Liver (tissue), 8 donors: ENCODE measurements at regions not wholly inside any gene's neighbourhood (a gene's known extent, or its start where the extent isn't known, plus 50 kb on each side); places are given as distances from the start of the nearest gene placed in this dataset.

Source experiments
- DNase-seq: peaks from one replicate; pipeline ENCODE4 v3.0.0-alpha.2; 2017; ENCODE audit warnings: low spot score
- H3K27ac ChIP-seq, 2 donors: one replicate each; pipeline ENCODE4 v1.7.0; 2013; ENCODE audit warnings: inconsistent platforms in 2 of 2, low read length in 2 of 2, control low read depth in 1 of 2, low read depth in 1 of 2, mild to moderate bottlenecking in 1 of 2
- H3K27me3 ChIP-seq, 4 donors: one replicate each; pipeline versions ENCODE4 v1.6.1 to v1.7.0; 2013; ENCODE audit warnings: low read length in 3 of 4, inconsistent platforms in 1 of 4, mild to moderate bottlenecking in 1 of 4, moderate library complexity in 1 of 4; ENCODE audit not compliant: control insufficient read depth in 4 of 4, insufficient read depth in 4 of 4
- H3K36me3 ChIP-seq, 4 donors: one replicate each; pipeline versions ENCODE4 v1.6.1 to v1.7.0; 2013; ENCODE audit warnings: low read length in 3 of 4, mild to moderate bottlenecking in 3 of 4, low read depth in 1 of 4, moderate library complexity in 1 of 4; ENCODE audit not compliant: control insufficient read depth in 4 of 4, insufficient read depth in 3 of 4
- H3K4me1 ChIP-seq, 4 donors: one replicate each; pipeline versions ENCODE4 v1.6.1 to v1.7.0; 2013; ENCODE audit warnings: low read length in 3 of 4, mild to moderate bottlenecking in 3 of 4, moderate library complexity in 1 of 4; ENCODE audit not compliant: control insufficient read depth in 4 of 4, insufficient read depth in 4 of 4
- H3K4me3 ChIP-seq, 3 donors: one replicate each; pipeline versions ENCODE4 v1.6.1 to v1.7.0; 2013; ENCODE audit warnings: low read length in 3 of 3, control low read depth in 1 of 3, low read depth in 1 of 3, mild to moderate bottlenecking in 1 of 3
- H3K9ac ChIP-seq, 2 donors: one replicate each; pipeline ENCODE4 v1.7.0; 2013; ENCODE audit warnings: low read length in 2 of 2, mild to moderate bottlenecking in 2 of 2, moderate library complexity in 2 of 2, control low read depth in 1 of 2, low read depth in 1 of 2
- H3K9me3 ChIP-seq, 4 donors: one replicate each; pipeline versions ENCODE4 v1.6.1 to v1.7.0; 2013; ENCODE audit warnings: low read length in 3 of 4; ENCODE audit not compliant: control insufficient read depth in 4 of 4
- CTCF ChIP-seq: fragments of 150-350 bp; IDR thresholded peaks from 2 replicates; pipeline ENCODE4 v1.5.1; 2017; ENCODE audit warnings: improper control_type of control experiment, low read depth, low read length; ENCODE audit not compliant: missing input control
- EGR1 ChIP-seq, 2 donors: IDR thresholded peaks; 2 replicates each; pipeline ENCODE4 v1.6.1; 2016 to 2018; ENCODE audit warnings: antibody characterized with exemption in 2 of 2, low read depth in 2 of 2
- FOXA1 ChIP-seq: IDR thresholded peaks from 2 replicates; pipeline ENCODE4 v1.6.1; 2016; ENCODE audit warnings: antibody characterized with exemption
- GABPA ChIP-seq, 2 donors: IDR thresholded peaks in 1 of 2; conservative IDR thresholded peaks in 1 of 2; 2 replicates each; pipeline ENCODE4 v1.6.1; 2016; ENCODE audit warnings: antibody characterized with exemption in 2 of 2, mild to moderate bottlenecking in 1 of 2, moderate library complexity in 1 of 2
- HNF4A ChIP-seq, 2 donors: conservative IDR thresholded peaks; 2 replicates each; pipeline ENCODE4 v1.6.1; 2016; ENCODE audit warnings: antibody characterized with exemption in 2 of 2, mild to moderate bottlenecking in 2 of 2
- HNF4G ChIP-seq: IDR thresholded peaks from 2 replicates; pipeline ENCODE4 v1.6.1; 2016; ENCODE audit warnings: antibody characterized with exemption
- JUND ChIP-seq, 2 donors: IDR thresholded peaks; 2 replicates each; pipeline ENCODE4 v1.6.1; 2016; ENCODE audit warnings: antibody characterized with exemption in 2 of 2
- MAX ChIP-seq: IDR thresholded peaks from 2 replicates; pipeline ENCODE4 v1.6.1; 2016; ENCODE audit warnings: antibody characterized with exemption
- NR2F2 ChIP-seq: IDR thresholded peaks from 2 replicates; pipeline ENCODE4 v1.6.1; 2016; ENCODE audit warnings: antibody characterized with exemption
- RAD21 ChIP-seq, 2 donors: IDR thresholded peaks; 2 replicates each; pipeline ENCODE4 v1.6.1; 2016; ENCODE audit warnings: antibody characterized with exemption in 2 of 2, mild to moderate bottlenecking in 2 of 2
- REST ChIP-seq: IDR thresholded peaks from 2 replicates; pipeline ENCODE4 v1.6.1; 2016; ENCODE audit warnings: antibody characterized with exemption, mild to moderate bottlenecking
- RXRA ChIP-seq, 2 donors: IDR thresholded peaks; 2 replicates each; pipeline ENCODE4 v1.6.1; 2017 to 2018; ENCODE audit warnings: antibody characterized with exemption in 2 of 2, mild to moderate bottlenecking in 1 of 2
- SP1 ChIP-seq: IDR thresholded peaks from 2 replicates; pipeline ENCODE4 v1.6.1; 2018; ENCODE audit warnings: antibody characterized with exemption, mild to moderate bottlenecking
- TAF1 ChIP-seq: conservative IDR thresholded peaks from 2 replicates; pipeline ENCODE4 v1.6.1; 2016; ENCODE audit warnings: antibody characterized with exemption, mild to moderate bottlenecking
- ZBTB33 ChIP-seq: IDR thresholded peaks from 2 replicates; pipeline ENCODE4 v1.6.1; 2016; ENCODE audit warnings: antibody characterized with exemption
- WGBS: extraction: QIAGEN DNeasy Blood & Tissue Kit; methylation state at CpG from one replicate; pipeline ENCODE4 v1.1.7; 2013; 5-methylcytosine and 5-hydroxymethylcytosine counted together
- donor health status: healthy.
- donor health status: healthy.
- donor health status: healthy.
- donor health status: healthy.
- donor health status: healthy.

- TF ChIP-seq GABPA (IDR thresholded peaks at IDR 0.05 in 1 of 2, conservative IDR thresholded peaks at IDR 0.05 in 1 of 2) (no peak), CTCF (no peak), HNF4A (conservative IDR thresholded peaks at IDR 0.05) (no peak), RXRA (IDR thresholded peaks at IDR 0.05) (no peak), HNF4G (no peak), JUND (IDR thresholded peaks at IDR 0.05) (no peak)
- 88% methylated on average over 6 of the region's 6 CpGs for WGBS
- DNase-seq = no peak
Measured at GRCh38 chr9:87073692-87074091, 126.4 kb upstream of the GAS1 start.

GRCh38 chr9:87075537-87075936 lies 128.2 kb upstream of the GAS1 start:
- Histone ChIP-seq H3K4me1 (no peaks in the 10 kb centered on the region), H3K4me3 (no peak overlapping the region), H3K9me3 (no peaks in the 10 kb centered on the region), H3K27ac (no peak overlapping the region), H3K27me3 (peaks cover 0 to 2% (median 0%) of the 10 kb centered on the region in 4 donors), H3K9ac (no peak overlapping the region), H3K36me3 (no peaks in the 10 kb centered on the region)
- WGBS = 93% methylated on average over 3 of the region's 3 CpGs
- DNase-seq = no peak
- TF ChIP-seq RAD21 (IDR thresholded peaks at IDR 0.05) (no peak), SP1 (no peak), ZBTB33 (no peak), REST (no peak), FOXA1 (no peak), EGR1 (IDR thresholded peaks at IDR 0.05; ENCODE audit: low read depth in 2 of 2) (no peak), JUND (IDR thresholded peaks at IDR 0.05) (no peak), MAX (no peak), GABPA (IDR thresholded peaks at IDR 0.05 in 1 of 2, conservative IDR thresholded peaks at IDR 0.05 in 1 of 2) (no peak), RXRA (IDR thresholded peaks at IDR 0.05) (no peak), NR2F2 (no peak), TAF1 (no peak), HNF4G (no peak)

More at GRCh38 chr9:87073692-87074091, 126.4 kb upstream of the GAS1 start:
- no peaks in the 10 kb centered on the region for H3K9me3 ChIP-seq
- no peak overlapping the region for H3K27ac ChIP-seq
- no peaks in the 10 kb centered on the region for H3K4me1 ChIP-seq
- peaks cover 0 to 2% (median 0%) of the 10 kb centered on the region in 4 donors for H3K27me3 ChIP-seq
- no peak overlapping the region for H3K9ac ChIP-seq
- no peak overlapping the region for H3K4me3 ChIP-seq
- no peaks in the 10 kb centered on the region for H3K36me3 ChIP-seq
